HUDEP-2 (cell line): ENCODE measurements at regions not wholly inside any gene's neighbourhood (a gene's known extent, or its start where the extent isn't known, plus 50 kb on each side); places are given as distances from the start of the nearest gene placed in this dataset.
"Not testable (repeated sequence)": the region's sequence is repeated elsewhere in the genome, so short reads cannot be mapped to it uniquely, and the experiment has no call there.

Experiments
- DNase-seq, 76 experiments: peaks; one replicate each; lab custom pipeline; 2025; ENCODE audit not compliant: unreplicated experiment in 76 of 76; lab: John Stamatoyannopoulos, UW

DNA sequence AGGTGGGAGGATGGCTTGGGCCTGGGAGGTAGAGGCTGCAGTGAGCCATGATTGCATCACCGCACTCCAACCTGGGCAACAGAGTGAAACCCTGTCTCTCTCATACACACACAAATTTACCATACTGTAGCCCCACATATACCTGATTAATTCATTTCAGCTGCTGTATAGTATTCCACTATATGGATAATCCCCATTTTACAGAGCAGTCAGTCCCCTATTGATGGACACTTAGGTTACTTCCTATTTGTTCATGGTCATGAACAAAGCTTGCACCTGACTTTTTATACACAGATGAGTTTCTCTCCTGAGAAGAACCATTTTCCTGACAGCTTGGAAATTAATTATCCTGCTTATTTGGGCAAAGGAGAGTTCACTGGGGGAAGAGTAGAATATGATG lies 59.2 kb downstream of the EMX2 start:
- DNase-seq: no peak

DNA sequence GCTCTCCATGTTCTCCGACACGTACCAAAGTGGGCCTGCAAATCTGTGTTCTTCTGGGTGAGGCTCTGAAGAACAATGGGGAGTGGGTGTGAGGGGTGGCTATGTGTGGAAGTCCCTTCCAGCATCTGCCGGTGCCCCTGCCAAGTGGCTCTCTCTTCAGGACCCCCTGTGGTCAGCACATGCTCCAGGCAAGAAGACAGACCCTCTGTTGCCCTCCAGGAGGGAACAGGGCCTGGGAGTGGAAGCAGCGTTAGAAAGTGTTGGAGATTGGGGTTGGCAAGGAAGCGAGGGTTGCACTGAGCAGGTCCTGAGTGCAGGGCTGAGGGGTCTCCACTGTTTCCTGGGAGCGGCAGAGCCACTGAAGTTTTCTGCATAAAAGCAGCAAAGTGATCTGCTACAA lies 60.5 kb downstream of the EMX2 start:
- DNase-seq: no peak

DNA sequence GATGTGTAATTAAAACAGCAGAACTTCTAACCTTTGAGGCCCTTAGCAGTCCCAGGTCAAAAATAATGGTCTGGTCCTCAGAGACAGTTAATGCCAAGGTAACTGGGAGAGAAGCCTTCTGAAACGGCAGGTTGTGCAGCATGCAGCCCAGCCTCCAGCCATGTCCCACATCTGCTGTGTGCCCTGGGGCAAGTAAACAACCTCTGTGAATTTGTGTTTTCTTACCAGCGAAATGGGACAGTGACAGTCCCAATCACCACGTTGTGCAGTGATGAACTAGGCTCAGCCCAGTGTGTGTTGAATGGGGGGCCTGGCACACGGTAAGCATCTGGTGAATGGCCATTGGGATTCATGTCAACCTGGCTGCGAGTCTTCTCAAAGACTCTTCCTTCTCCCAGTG lies 61.2 kb downstream of the EMX2 start:
- DNase-seq: no peak

DNA sequence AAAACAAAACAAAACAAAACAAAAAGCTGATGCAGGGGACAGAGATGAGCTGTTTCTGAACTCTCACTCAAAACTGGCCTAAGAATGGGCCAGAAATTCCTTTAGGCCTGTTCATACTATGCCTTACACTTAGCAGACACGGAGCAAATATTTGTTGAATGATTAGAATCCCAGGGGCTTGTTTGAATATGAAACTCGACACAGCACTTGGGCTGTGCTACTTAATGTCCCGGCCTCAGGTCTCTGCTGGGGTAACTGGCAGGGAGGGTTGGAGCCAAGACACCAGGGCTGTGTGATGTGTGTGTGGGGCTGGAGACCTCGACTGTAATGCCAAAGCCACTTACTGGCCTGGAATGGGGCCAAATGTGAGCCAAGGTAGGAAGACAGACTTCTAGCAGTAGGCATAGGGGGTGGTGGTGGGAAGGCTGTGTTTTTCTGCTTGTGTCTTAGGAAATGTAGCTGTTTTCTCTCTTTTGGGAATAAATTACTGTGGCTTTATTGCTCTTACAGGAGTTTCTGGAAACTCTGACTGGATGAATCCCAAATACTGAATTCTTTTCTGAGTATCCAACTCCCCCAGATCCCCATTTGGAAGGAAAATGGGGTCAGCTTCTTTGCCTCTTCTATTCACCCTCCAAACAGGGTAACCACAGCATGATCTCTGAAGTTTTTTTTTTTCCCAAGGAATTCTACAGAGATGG lies 66.7 kb downstream of the EMX2 start:
- no peak for DNase-seq

DNA sequence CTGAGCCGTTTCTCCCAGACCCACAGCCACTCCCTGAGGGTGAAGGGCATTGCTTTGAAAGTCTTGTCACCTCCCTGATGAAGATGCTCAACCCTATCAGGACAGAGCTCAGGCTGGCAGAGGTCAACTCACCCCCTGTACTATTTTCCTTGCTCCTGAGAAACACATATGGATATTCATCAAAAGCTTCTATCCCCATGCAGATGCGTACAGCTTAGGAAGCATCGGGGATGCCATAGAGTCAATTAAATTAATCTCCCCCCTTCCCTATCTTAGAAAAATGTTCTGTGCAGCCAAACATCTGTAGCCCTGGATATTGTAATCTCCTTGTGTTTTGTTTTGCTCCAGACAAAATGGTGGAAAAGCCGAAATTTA lies 67.2 kb downstream of the EMX2 start:
- DNase-seq: no peak

DNA sequence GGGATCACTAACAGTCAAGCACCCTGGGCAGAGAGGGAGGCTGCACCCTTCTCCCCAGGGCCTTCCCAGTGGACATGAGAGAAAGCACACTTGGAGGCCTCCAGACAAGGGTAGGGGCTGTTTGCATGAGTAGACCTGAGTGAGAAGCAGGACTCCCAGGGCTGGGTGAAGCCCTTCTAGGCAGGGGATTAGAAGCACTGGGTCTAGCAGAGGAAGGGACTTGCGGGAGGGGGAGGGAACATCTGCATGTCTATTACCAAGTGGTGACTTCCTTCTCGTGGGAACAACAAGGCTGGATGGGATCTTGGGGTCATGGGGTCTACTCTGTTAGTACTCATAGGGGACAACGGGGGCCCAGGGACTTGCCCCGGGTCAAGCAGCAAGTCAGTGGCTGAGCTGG lies 67.8 kb downstream of the EMX2 start:
- DNase-seq: no peak

DNA sequence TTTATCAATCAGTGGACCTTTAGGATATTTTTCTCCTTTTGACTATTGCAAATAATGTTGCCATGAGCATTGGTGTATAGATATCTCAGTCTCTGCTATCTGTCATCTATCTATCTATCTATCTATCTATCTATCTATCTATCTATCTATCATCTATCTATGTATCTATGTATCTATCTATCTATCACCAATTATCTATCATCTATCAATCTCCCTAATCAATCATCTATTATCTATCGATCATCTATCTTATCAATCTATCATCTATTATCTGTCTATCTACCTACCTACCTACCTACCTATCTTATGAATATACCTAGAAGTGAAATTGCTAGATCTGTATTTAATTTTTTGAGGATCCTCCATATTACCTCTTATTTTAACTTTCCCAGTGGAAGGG lies 69.6 kb downstream of the EMX2 start:
- no peak for DNase-seq

DNA sequence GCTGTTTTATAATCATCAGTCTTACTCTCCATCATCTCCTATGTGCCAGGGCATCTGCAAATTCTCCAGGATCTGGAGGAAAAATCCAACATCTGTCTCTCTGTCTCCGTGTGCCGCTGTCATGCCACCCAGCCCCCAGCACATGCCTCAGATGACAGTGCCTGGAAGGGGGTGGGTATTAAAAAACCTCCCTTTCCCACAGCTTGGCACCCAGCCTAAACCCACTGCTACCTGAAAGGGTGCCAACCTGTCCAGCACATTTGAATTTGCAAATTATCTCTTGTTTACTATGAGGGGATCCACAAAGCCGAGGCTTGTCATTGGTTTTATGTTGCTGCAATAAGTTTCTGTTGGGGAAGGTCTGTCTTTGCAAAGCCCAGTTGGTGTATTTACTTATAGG lies 73.1 kb downstream of the EMX2 start:
- no peak for DNase-seq

DNA sequence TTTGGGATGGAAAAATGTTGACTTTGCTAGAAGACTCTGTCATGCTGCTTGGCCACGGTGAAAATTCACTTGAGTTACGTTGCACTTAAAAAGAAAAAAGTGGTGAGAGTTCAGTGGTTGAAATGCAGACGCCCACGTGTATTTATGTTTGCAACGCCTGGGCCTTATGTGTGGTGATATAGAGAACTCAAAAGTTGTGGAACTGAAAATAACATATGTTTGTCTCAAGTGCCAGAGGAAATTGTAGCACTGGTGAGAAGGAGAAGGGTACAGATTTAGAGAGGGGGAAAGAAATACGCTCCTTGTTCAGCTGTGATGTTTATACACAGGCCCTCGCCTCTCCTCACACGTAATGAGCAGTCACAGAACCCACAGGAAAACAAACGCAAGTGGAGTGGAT lies 73.6 kb downstream of the EMX2 start:
- DNase-seq: no peak

DNA sequence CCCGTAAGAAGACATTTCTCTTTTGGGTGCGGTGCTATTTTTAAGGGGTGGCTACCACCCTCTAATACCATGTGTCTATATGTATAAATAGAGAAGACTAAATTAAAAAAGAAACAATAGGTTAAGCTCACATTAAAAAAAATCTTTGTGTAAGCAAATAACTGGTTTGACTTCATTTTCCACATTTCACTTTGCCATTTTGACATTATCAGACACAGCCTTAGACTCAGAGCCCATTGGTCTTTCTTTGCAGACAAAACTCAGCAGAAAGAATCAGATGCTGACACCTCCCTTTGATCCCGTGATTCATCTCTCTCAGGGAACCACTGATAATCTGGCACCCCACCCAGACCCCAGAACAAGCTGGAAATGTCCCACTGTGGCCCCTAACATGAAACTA lies 74.5 kb downstream of the EMX2 start:
- DNase-seq: no peak

DNA sequence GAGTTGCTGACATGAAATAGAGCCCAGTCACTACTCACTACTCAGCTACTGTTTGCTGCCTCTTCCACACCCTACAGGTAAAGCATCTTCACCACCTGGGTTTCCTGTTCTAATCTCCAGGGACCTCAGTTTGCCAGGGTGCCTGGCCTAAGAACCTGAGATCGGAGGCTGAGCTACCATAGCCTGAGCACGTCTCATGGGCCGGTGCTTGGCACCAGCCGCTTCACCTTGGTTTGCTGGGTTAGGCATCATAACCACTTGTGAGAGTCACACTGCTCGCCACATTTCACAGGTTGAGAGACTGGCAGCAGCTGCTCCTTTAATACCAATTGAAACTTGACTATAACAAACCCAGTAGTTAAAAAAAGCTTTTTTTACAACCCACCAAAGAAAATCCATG lies 75.1 kb downstream of the EMX2 start:
- DNase-seq: no peak

DNA sequence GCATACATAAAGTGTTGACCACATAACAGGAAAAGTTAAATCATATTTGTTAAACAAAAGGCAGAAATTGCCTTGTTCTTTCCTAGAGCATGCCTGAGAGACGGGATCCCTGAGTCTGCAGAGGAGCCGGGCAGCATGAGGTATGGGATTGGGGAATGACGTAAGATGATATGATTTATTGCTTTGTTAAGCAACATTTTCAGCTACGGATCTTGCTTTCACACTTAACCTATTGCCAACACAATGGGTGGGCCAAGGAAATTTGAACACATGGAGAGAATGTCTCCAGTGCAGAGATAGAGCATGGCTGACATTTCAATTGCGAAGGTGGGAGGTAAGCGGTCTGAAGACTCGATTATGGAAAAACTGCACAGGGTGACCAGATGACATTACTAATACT lies 76.7 kb downstream of the EMX2 start:
- DNase-seq: no peak

DNA sequence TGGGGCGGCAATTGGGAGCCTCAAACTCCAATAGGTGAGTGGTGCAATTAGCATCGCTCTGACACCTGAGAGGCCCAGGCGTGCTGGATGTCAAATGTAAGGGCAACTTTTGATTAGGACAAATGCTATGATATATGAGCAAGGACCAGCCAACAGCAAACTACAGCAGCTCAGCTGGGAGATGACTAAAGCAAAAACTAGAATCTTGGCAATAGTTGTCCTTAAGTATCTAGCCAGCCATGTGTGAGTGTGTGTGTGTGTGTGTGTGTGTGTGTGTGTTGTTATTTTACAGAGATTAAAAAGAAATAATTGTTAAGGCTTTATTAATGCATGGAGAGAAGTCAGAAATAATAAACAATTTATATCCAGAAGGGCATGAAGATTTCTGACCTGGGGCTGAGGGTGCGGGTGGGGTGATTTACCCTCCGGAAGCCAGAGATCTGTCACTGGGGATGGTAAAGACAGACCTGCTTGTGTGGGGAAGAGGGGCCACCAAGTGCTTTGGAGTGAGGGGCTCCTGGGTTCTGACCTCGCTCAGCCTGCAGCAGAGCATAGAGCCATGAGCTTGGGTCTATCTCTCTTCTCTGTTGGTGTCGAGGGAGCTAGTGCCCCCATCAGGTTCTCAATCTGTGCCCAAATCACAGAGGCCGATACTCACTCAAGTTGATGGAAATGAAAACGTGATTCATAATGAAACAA lies 77.3 kb downstream of the EMX2 start:
- DNase-seq: no peak

DNA sequence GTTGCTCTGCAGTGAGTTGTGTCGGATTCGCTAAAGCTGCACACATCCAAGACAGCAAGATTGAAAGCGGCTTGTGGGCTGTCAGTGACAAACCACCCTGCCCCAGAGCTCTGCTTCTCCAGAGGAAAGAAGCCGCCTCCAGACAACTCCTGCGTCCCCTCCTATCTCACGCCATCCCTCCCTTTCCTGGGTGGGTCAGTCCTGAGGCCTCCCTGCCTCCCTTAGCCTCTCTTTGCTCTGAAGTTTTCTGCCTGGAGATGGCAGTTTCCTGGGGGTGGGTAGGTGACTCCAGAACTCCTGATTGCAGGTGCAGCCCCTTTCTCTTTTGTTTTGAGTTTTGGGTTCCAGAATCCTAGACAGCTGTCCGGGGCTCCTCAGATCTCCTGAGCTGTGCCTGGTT lies 78.7 kb downstream of the EMX2 start:
- no peak for DNase-seq

DNA sequence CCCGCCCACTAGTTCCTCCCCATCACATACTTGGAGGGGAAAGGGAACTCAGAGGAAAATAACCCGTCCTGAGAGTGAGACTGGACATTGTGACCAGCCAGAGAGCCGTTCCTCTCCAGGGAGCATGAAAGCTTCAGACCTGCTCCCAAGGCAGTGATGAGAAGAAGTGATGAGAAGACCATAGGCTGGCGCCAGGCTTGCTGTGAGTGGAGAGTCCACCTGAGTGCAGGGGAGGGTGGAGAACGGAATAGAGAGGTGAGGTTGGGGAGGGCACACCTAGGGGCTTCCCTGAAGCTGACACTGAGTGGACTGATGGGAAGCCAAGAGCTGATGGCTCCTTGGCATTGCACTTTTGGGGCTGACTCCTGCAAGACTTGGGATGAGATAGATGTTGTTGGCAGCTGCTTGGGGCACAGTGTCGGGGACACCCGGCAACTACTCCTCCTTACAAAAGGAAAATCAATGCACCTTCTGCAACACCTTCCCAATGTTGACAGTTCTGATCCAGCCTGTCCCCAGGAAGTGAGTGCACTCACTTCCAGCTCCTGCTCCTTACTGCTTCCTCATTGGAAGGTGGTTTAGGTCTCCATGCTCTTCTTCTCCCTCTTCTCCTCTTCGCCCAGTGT lies 79.4 kb downstream of the EMX2 start:
- DNase-seq: no peak

DNA sequence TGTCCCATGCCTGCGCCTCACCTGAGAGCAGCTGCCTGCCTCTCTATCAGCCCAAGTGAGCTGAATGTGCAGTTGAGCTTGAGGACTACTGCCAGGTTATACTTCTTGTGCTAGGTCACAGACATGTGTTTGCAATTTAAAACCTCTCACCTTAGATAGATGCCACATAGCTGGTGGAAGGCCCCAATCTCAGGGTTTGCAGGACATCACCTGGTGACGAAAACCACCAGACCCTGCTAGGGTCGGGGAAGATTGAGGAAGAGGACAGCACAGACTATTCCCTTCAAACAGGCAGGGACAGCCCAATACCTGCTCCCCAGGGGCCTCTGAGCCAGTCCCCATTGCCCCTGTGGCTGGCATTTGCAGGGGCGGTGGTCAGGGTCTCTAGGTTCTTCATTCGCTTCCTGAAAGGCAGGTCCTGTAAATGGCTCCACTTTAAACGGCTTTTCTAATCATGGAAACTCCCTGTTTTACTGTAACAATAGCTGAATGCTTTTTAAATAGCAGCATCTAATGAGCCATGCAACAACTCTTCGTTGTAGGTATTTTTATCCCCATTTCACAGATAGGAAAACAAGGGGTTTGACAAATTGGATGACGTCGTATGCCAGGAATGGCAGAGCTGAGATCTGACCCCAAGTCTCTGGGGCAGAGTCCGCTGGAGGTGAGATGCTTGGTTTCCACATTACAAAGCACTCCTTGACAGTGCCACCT lies 80.1 kb downstream of the EMX2 start:
- no peak for DNase-seq

DNA sequence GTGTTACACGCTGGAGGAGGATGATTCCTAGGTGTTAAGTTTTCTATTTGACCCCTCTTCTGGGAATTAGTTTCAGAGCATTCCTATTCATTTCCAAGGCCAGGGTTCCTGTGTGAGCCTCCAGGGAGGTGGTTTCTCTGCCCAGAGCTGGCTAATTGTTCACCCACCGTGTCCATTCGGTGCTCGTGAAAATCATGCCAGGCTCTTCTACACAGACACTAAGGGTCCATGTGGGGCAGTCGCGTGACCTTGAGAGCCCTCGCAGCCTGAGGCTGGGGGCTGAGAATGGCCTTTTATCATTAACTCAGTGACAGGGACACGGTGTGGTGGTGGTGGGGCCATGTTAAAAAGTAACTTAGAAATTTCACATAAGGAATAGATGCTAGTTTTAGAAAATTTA lies 83.7 kb downstream of the EMX2 start:
- DNase-seq: no peak

DNA sequence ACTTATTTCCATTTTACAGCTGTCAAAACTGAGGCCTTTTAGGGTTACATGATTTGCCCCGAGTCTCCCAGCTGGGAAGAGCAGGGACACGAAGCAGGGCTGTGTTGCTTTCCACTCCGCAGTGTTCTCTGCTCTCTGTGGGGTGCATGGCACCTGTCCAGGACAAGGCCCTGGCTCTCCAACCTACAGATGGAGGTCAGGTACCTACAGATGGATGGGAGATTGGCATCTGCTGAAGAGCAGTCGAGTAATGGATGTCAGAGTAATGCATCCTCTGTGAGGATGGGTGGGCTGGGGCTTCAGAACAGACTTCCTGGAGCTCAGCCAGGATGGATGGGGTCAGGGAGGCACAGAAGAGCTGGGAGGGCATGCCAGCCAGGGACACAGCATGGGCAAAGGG lies 85.0 kb downstream of the EMX2 start:
- DNase-seq: no peak

DNA sequence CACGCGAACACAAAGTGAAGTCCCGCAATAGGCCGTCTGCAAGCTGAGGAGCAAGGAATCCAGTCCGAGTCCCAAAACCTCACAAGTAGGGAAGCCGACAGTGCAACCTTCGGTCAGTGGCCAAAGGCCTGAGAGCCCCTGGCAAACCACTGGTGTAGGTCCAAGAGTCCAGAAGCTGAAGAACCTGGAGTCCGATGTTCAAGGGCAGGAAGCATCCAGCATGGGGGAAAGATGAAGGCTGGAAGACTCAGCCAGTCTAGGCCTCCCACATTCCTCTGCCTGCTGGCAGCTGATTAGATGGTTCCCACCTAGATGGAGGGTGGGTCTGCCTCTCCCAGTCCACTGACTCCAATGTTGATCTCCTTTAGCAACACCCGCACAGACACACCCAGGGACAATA lies 87.2 kb downstream of the EMX2 start:
- DNase-seq: not testable (repeated sequence)

DNA sequence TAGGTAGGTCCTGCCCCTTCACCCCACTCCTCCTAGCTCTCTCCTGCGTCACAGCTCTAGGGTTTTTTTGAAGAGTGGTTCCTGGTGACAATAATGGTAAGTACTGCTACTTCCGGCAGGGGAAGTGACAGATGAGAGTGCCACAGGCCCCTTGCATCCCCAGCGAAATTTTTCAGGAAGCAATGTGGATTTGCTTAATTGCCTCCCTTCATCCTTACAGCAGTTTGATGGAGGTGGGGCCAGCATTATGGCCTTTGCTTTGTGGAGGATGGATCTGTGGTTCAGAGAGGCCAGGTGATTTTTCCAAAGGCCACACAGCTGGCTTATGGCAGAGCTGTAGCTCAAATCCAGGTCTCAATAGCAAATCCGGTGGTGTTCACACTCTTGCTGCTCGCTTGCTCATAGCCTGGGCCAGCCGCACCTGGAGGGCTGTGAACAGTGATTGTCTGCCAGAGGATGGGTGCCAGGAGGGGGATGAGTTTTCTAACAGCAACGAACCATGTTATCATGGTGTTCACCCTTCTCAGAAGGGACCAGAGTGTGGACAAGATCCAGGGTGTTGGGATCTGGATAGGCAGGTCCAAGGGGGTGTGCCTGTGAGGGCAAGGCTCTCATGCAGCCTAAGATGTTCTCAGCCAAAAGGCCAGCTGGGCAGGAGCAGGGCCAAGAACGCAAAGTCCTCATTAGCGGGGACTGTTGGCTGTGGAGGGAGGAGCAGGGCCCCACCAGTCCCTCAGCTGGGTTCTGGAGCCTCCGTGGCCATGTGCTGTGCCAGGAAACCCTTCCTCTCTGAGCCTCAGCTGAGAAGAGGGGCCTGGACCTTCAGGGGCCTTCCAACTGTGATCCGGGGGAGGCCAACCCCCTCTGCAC lies 89.0 kb downstream of the EMX2 start:
- no peak for DNase-seq

DNA sequence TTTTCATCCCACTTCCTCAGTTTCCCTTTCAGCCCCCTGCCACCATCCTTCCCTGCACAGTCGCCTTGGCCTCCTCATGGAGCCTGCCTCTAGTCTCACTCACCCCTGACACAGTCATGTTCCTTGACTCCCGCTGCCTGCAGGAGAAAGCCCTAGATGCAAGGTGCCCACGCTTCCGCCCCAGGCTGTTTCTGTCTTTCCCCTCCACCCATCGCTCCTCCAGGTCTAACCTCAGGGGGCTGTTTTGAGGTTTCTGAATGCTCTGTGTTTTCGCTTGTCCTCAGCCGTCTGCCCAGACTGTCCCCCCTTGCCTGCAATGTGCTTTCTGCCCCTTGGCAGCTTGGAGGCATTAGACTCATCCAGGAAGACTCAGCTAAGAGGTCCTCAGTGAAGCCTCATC lies 89.9 kb downstream of the EMX2 start:
- DNase-seq: no peak
